ENCODE measurements at regions not wholly inside any gene's neighbourhood (a gene's known extent, or its start where the extent isn't known, plus 50 kb on each side); places are given as distances from the start of the nearest gene placed in this dataset.
"Not testable (repeated sequence)": the region's sequence is repeated elsewhere in the genome, so short reads cannot be mapped to it uniquely, and the experiment has no call there.

GRCh38 chr7:55288070-55288824, 76.9 kb upstream of the LANCL2 start:
- no peak for DNase-seq (ENCODE audit: low read depth)
- in situ Hi-C loops (cut with HindIII; ENCODE audit: low pct_unique_long_range_greater_than_20kb, low sequenced_read_pairs): no loop called here

- no peak for DNase-seq (ENCODE audit: low read depth)
- in situ Hi-C loops (cut with HindIII; ENCODE audit: low pct_unique_long_range_greater_than_20kb, low sequenced_read_pairs): no loop called here
Observed at GRCh38 chr7:55296070-55296469, 69.1 kb upstream of the LANCL2 start.

- DNase-seq (ENCODE audit: low read depth): no peak
- in situ Hi-C loops (cut with HindIII; ENCODE audit: low pct_unique_long_range_greater_than_20kb, low sequenced_read_pairs): no loop called here
Observed at GRCh38 chr7:55299273-55299967, 65.7 kb upstream of the LANCL2 start.

GRCh38 chr7:55303220-55303619, 61.9 kb upstream of the LANCL2 start:
- in situ Hi-C loops (cut with HindIII; ENCODE audit: low pct_unique_long_range_greater_than_20kb, low sequenced_read_pairs): no loop called here

GRCh38 chr7:55304018-55304762, 60.9 kb upstream of the LANCL2 start:
- DNase-seq (ENCODE audit: low read depth): no peak

More at GRCh38 chr7:55303220-55303619, 61.9 kb upstream of the LANCL2 start:
- no peak for DNase-seq (ENCODE audit: low read depth)

GRCh38 chr7:55305135-55305534, 60.0 kb upstream of the LANCL2 start:
- no peak for DNase-seq (ENCODE audit: low read depth)

More at GRCh38 chr7:55304018-55304762, 60.9 kb upstream of the LANCL2 start:
- in situ Hi-C loops (cut with HindIII; ENCODE audit: low pct_unique_long_range_greater_than_20kb, low sequenced_read_pairs): no loop called here

GRCh38 chr7:55306331-55306730, 58.8 kb upstream of the LANCL2 start:
- DNase-seq (ENCODE audit: low read depth): no peak
- in situ Hi-C loops (cut with HindIII; ENCODE audit: low pct_unique_long_range_greater_than_20kb, low sequenced_read_pairs): no loop called here

More at GRCh38 chr7:55305135-55305534, 60.0 kb upstream of the LANCL2 start:
- in situ Hi-C loops (cut with HindIII; ENCODE audit: low pct_unique_long_range_greater_than_20kb, low sequenced_read_pairs): no loop called here

GRCh38 chr7:55307123-55307916, 57.8 kb upstream of the LANCL2 start:
- in situ Hi-C loops (cut with HindIII; ENCODE audit: low pct_unique_long_range_greater_than_20kb, low sequenced_read_pairs): no loop called here
- no peak for DNase-seq (ENCODE audit: low read depth)

- DNase-seq (ENCODE audit: low read depth): no peak
- in situ Hi-C loops (cut with HindIII; ENCODE audit: low pct_unique_long_range_greater_than_20kb, low sequenced_read_pairs): no loop called here
Observed at GRCh38 chr7:55308186-55308929, 56.8 kb upstream of the LANCL2 start.

- in situ Hi-C loops (cut with HindIII; ENCODE audit: low pct_unique_long_range_greater_than_20kb, low sequenced_read_pairs): no loop called here
- DNase-seq (ENCODE audit: low read depth): no peak
Observed at GRCh38 chr7:55309040-55309991, 55.8 kb upstream of the LANCL2 start.

GRCh38 chr7:55310287-55311025, 54.7 kb upstream of the LANCL2 start:
- in situ Hi-C loops (cut with HindIII; ENCODE audit: low pct_unique_long_range_greater_than_20kb, low sequenced_read_pairs): no loop called here
- DNase-seq (ENCODE audit: low read depth): no peak

- in situ Hi-C loops (cut with HindIII; ENCODE audit: low pct_unique_long_range_greater_than_20kb, low sequenced_read_pairs); DNase-seq (ENCODE audit: low read depth): not testable (repeated sequence)
Observed at GRCh38 chr7:55311892-55312291, 53.2 kb upstream of the LANCL2 start.

GRCh38 chr7:55313671-55314070, 51.5 kb upstream of the LANCL2 start:
- DNase-seq (ENCODE audit: low read depth); in situ Hi-C loops (cut with HindIII; ENCODE audit: low pct_unique_long_range_greater_than_20kb, low sequenced_read_pairs): not testable (repeated sequence)

GRCh38 chr7:55314967-55315366, 50.2 kb upstream of the LANCL2 start:
- in situ Hi-C loops (cut with HindIII; ENCODE audit: low pct_unique_long_range_greater_than_20kb, low sequenced_read_pairs): no loop called here
- DNase-seq (ENCODE audit: low read depth): no peak

Data from Caki2 (cell line).